Panc1 (cell line): ENCODE measurements at regions not wholly inside any gene's neighbourhood (a gene's known extent, or its start where the extent isn't known, plus 50 kb on each side); places are given as distances from the start of the nearest gene placed in this dataset.

Experiments
- POLR2AphosphoS5 ChIP-seq: IDR thresholded peaks from 2 replicates; pipeline ENCODE4 v1.6.1; 2012; ENCODE audit warnings: mild to moderate bottlenecking, low read depth, low read length, moderate library complexity
- REST ChIP-seq, 2 experiments: IDR thresholded peaks; 2 replicates each; pipeline ENCODE4 v1.6.1; 2011 to 2012; ENCODE audit warnings: low read depth in 2 of 2, control low read depth in 1 of 2, low read length in 1 of 2, mild to moderate bottlenecking in 1 of 2, moderate library complexity in 1 of 2; ENCODE audit not compliant: insufficient read depth in 1 of 2
- SIN3A ChIP-seq: IDR thresholded peaks from 2 replicates; pipeline ENCODE4 v1.6.1; 2012; ENCODE audit warnings: low read depth, mild to moderate bottlenecking, low read length, moderate library complexity, borderline replicate concordance; ENCODE audit not compliant: insufficient read depth
- TF ChIP-seq, protein P1 (sequence below): fragments of 450-650 bp; IDR thresholded peaks from 2 replicates; pipeline ENCODE4 v1.5.1; 2017; ENCODE audit warnings: mild to moderate bottlenecking

DNA sequence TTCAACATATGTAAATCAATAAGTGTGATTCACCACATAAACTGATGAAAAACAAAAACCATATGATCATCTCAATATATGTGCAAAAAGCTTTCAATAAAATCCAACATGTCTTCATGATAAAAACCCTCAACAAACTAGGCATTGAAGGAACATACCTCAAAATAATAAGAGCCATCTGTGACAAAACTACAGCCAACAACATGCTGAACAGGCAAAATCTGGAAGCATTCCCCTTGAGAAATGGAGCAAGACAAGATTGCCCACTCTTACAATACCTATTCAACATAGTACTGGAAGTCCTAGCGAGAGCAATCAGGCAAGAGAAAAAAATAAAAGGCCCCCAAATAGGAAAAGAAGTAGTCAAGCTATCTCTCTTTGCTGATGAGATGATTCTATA lies 76.5 kb downstream of the OTOR start:
- TF ChIP-seq, protein P1, sequence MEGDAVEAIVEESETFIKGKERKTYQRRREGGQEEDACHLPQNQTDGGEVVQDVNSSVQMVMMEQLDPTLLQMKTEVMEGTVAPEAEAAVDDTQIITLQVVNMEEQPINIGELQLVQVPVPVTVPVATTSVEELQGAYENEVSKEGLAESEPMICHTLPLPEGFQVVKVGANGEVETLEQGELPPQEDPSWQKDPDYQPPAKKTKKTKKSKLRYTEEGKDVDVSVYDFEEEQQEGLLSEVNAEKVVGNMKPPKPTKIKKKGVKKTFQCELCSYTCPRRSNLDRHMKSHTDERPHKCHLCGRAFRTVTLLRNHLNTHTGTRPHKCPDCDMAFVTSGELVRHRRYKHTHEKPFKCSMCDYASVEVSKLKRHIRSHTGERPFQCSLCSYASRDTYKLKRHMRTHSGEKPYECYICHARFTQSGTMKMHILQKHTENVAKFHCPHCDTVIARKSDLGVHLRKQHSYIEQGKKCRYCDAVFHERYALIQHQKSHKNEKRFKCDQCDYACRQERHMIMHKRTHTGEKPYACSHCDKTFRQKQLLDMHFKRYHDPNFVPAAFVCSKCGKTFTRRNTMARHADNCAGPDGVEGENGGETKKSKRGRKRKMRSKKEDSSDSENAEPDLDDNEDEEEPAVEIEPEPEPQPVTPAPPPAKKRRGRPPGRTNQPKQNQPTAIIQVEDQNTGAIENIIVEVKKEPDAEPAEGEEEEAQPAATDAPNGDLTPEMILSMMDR = no peak
- TF ChIP-seq REST (IDR thresholded peaks at IDR 0.05; ENCODE audit: insufficient read depth in 1 of 2, low read depth in 2 of 2, low read length in 1 of 2) (no peak), SIN3A (no peak), POLR2AphosphoS5 (no peak)
